ENCODE measurements at regions not wholly inside any gene's neighbourhood (a gene's known extent, or its start where the extent isn't known, plus 50 kb on each side); places are given as distances from the start of the nearest gene placed in this dataset.

DNA sequence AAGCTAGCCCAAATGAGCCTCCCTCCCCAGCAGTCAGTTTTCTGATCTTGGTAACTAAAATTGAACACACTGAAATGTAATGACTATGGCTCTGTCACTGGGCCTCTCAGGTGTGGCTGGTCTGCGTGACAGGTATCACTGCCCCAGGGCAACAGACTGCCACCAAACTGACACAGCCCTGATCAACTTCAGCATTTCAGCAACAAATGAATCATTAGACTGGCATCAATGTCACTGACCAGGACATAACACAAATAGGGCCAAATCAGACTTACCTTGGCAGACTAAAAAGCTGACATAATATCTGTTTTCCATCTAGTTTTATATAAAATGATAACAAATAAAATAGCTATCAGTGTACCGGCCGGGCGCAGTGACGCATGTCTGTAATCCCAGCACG lies 290.8 kb upstream of the CHAC2 start:
- 96 to 97% methylated on average over 6 of the region's 6 CpGs for WGBS, 2 donors
- no peaks in the 10 kb centered on the region for H3K36me3 ChIP-seq
- no peaks in the 10 kb centered on the region for H3K9me3 ChIP-seq
- H3K4me1 ChIP-seq = no peaks in the 10 kb centered on the region
- intact Hi-C loops (cut with DNase I) = no loop called here
- ATAC-seq (no peak), DNase-seq (no peak)
- H3K4me3 ChIP-seq = no peak overlapping the region
- TF ChIP-seq, protein P1, sequence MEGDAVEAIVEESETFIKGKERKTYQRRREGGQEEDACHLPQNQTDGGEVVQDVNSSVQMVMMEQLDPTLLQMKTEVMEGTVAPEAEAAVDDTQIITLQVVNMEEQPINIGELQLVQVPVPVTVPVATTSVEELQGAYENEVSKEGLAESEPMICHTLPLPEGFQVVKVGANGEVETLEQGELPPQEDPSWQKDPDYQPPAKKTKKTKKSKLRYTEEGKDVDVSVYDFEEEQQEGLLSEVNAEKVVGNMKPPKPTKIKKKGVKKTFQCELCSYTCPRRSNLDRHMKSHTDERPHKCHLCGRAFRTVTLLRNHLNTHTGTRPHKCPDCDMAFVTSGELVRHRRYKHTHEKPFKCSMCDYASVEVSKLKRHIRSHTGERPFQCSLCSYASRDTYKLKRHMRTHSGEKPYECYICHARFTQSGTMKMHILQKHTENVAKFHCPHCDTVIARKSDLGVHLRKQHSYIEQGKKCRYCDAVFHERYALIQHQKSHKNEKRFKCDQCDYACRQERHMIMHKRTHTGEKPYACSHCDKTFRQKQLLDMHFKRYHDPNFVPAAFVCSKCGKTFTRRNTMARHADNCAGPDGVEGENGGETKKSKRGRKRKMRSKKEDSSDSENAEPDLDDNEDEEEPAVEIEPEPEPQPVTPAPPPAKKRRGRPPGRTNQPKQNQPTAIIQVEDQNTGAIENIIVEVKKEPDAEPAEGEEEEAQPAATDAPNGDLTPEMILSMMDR (IDR thresholded peaks at IDR 0.05) = no peak
- no peak overlapping the region for H3K27ac ChIP-seq
- no peaks in the 10 kb centered on the region for H3K27me3 ChIP-seq

DNA sequence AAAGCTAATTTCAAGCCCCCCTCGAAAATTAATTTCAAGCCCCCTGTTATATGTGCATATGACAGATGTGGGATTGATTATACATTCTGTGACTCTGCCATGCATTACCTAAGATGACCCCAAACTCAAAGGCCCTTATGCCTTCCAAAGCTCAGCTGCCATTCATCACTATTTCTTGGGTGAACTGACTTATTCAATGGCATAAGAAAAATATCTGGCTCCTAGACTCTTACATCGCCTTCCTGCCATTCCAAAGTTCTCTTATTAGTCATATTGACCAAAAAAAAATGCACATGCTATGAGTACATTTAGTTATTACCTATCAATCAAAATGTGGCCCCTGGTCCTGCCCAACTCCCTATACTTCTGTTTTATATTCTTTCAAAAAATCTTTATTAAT lies 291.8 kb upstream of the CHAC2 start:
- 93 to 94% methylated on average over 2 of the region's 2 CpGs for WGBS, 2 donors
- intact Hi-C loops (cut with DNase I) = no loop called here
- no peaks in the 10 kb centered on the region for H3K27me3 ChIP-seq
- H3K36me3 ChIP-seq = no peaks in the 10 kb centered on the region
- no peaks in the 10 kb centered on the region for H3K4me1 ChIP-seq
- ATAC-seq = no peak
- no peaks in the 10 kb centered on the region for H3K9me3 ChIP-seq
- no peak for DNase-seq
- TF ChIP-seq, protein P1 (IDR thresholded peaks at IDR 0.05) = no peak
- no peak overlapping the region for H3K4me3 ChIP-seq
- no peak overlapping the region for H3K27ac ChIP-seq

DNA sequence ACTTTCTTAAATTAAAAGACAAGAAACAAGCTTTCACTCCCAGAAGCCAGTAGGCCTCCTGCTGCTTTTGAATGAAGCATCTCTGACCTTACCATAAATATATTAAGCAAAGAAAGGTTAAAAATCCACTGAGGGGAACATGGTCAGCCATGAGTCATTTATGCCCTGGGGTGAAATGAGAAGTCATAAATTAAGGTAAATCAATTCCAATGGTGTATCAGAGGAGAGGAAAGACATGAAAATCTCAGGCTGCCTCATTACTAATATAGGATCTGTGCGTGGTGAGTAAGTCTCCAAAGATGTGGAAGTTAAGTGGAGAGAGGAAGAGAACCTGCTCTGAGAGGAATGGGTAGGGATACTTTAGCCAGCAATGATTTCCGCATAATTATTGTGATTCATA lies 292.3 kb upstream of the CHAC2 start:
- Histone ChIP-seq H3K27ac (no peak overlapping the region), H3K4me3 (no peak overlapping the region), H3K27me3 (no peaks in the 10 kb centered on the region), H3K36me3 (no peaks in the 10 kb centered on the region), H3K4me1 (no peaks in the 10 kb centered on the region), H3K9me3 (no peaks in the 10 kb centered on the region)
- WGBS, 2 donors = 92 to 98% methylated on average over 2 of the region's 2 CpGs
- no peak for DNase-seq
- no peak for ATAC-seq
- intact Hi-C loops (cut with DNase I) = no loop called here
- TF ChIP-seq, protein P1 (IDR thresholded peaks at IDR 0.05) = no peak

DNA sequence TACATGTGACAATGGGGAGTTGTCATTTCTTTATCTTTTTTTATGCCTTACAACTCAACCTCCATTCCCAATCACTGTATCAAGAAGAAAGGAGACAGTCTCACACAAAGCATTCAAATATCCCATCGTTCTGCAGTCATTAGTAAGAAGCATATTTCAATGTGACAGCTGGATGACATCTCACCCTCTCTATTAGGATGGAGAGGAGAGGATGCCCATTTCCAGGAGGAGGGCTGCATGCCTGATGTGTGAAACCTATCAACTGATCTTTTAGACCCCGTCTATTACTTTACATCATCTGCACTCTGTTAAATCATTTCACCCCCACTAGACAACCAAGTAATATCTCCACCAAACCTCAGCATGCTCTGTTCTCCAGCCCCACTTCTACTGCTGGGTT lies 292.7 kb upstream of the CHAC2 start:
- TF ChIP-seq, protein P1 (IDR thresholded peaks at IDR 0.05) = no peak
- no peak overlapping the region for H3K4me3 ChIP-seq
- intact Hi-C loops (cut with DNase I) = no loop called here
- no peak overlapping the region for H3K27ac ChIP-seq
- no peaks in the 10 kb centered on the region for H3K27me3 ChIP-seq
- ATAC-seq (no peak), DNase-seq (no peak)
- no peaks in the 10 kb centered on the region for H3K4me1 ChIP-seq
- 68 to 76% methylated on average over 2 of the region's 2 CpGs for WGBS, 2 donors
- H3K36me3 ChIP-seq = no peaks in the 10 kb centered on the region
- peaks cover 0 to under 1% (median 0%) of the 10 kb centered on the region in 11 donors for H3K9me3 ChIP-seq
